ENCODE measurements at regions not wholly inside any gene's neighbourhood (a gene's known extent, or its start where the extent isn't known, plus 50 kb on each side); places are given as distances from the start of the nearest gene placed in this dataset.

- Histone ChIP-seq H3K4me1 (no peaks in the 10 kb centered on the region), H3K36me3 (no peaks in the 10 kb centered on the region), H3K27me3 (no peaks in the 10 kb centered on the region), H3K9me3 (no peaks in the 10 kb centered on the region), H3K4me3 (no peak overlapping the region), H3K27ac (no peak overlapping the region)
- intact Hi-C loops (cut with DNase I; ENCODE audit: low total_unique reads) = no loop called here
- 83% methylated on average over 6 of the region's 6 CpGs; no CpG with 5 or more reads in 1 of the 2 donors for WGBS, 2 donors (ENCODE audit: low coverage in 1 of 2)
- in situ Hi-C loops (cut with MboI; ENCODE audit: low pct_ligation_motif_present in 1 of 4, low pct_unique_long_range_greater_than_20kb in 1 of 4, low sequenced_read_pairs in 3 of 4) = no loop called here
- TF ChIP-seq CTCF (IDR thresholded peaks at IDR 0.05) = no peak
- DNase-seq = no peak
Observed at GRCh38 chr2:220005362-220005761, 377.9 kb downstream of the SLC4A3 start.

GRCh38 chr2:220006152-220006621, 378.8 kb downstream of the SLC4A3 start:
- Histone ChIP-seq H3K4me1 (no peaks in the 10 kb centered on the region), H3K27me3 (no peaks in the 10 kb centered on the region), H3K36me3 (no peaks in the 10 kb centered on the region), H3K9me3 (no peaks in the 10 kb centered on the region), H3K4me3 (no peak overlapping the region), H3K27ac (no peak overlapping the region)
- DNase-seq = no peak
- 70 to 81% methylated on average over 7 to 8 of the region's 8 CpGs for WGBS, 2 donors (ENCODE audit: low coverage in 1 of 2)
- intact Hi-C loops (cut with DNase I; ENCODE audit: low total_unique reads) = no loop called here
- TF ChIP-seq CTCF (IDR thresholded peaks at IDR 0.05) (no peak), EP300 (IDR thresholded peaks at IDR 0.05; ENCODE audit: low read depth) (no peak), POLR2AphosphoS5 (IDR thresholded peaks at IDR 0.05) (no peak), POLR2A (IDR thresholded peaks at IDR 0.05) (no peak)
- in situ Hi-C loops (cut with MboI; ENCODE audit: low pct_ligation_motif_present in 1 of 4, low pct_unique_long_range_greater_than_20kb in 1 of 4, low sequenced_read_pairs in 3 of 4) = no loop called here

- Histone ChIP-seq H3K27me3 (no peaks in the 10 kb centered on the region), H3K9me3 (no peaks in the 10 kb centered on the region), H3K4me1 (no peaks in the 10 kb centered on the region), H3K36me3 (no peaks in the 10 kb centered on the region), H3K4me3 (no peak overlapping the region), H3K27ac (no peak overlapping the region)
- TF ChIP-seq CTCF (IDR thresholded peaks at IDR 0.05) (no peak), POLR2AphosphoS5 (IDR thresholded peaks at IDR 0.05) (no peak), POLR2A (IDR thresholded peaks at IDR 0.05) (no peak), EP300 (IDR thresholded peaks at IDR 0.05; ENCODE audit: low read depth) (no peak)
- 93% methylated on average over 1 of the region's 1 CpG; no CpG with 5 or more reads in 1 of the 2 donors for WGBS, 2 donors (ENCODE audit: low coverage in 1 of 2)
- no peak for DNase-seq
- intact Hi-C loops (cut with DNase I; ENCODE audit: low total_unique reads) (no loop called here), in situ Hi-C loops (cut with MboI; ENCODE audit: low pct_ligation_motif_present in 1 of 4, low pct_unique_long_range_greater_than_20kb in 1 of 4, low sequenced_read_pairs in 3 of 4) (no loop called here)
Observed at GRCh38 chr2:220011859-220012258, 384.4 kb downstream of the SLC4A3 start.

- 88 to 90% methylated on average over 2 of the region's 2 CpGs for WGBS, 2 donors (ENCODE audit: low coverage in 1 of 2)
- no peak for TF ChIP-seq POLR2A (IDR thresholded peaks at IDR 0.05)
- no peak for TF ChIP-seq CTCF (IDR thresholded peaks at IDR 0.05)
- TF ChIP-seq POLR2AphosphoS5 (IDR thresholded peaks at IDR 0.05) = no peak
- TF ChIP-seq EP300 (IDR thresholded peaks at IDR 0.05; ENCODE audit: low read depth) = no peak
- DNase-seq = no peak
Observed at GRCh38 chr2:220014961-220015360, 387.5 kb downstream of the SLC4A3 start.

More at GRCh38 chr2:220014961-220015360, 387.5 kb downstream of the SLC4A3 start:
- Histone ChIP-seq H3K9me3 (no peaks in the 10 kb centered on the region), H3K4me3 (no peak overlapping the region), H3K36me3 (no peaks in the 10 kb centered on the region), H3K27me3 (no peaks in the 10 kb centered on the region), H3K27ac (no peak overlapping the region), H3K4me1 (no peaks in the 10 kb centered on the region)
- intact Hi-C loops (cut with DNase I; ENCODE audit: low total_unique reads) = no loop called here
- in situ Hi-C loops (cut with MboI; ENCODE audit: low pct_ligation_motif_present in 1 of 4, low pct_unique_long_range_greater_than_20kb in 1 of 4, low sequenced_read_pairs in 3 of 4) = no loop called here

Measured in transverse colon (tissue), 4 donors.